ENCODE measurements at regions not wholly inside any gene's neighbourhood (a gene's known extent, or its start where the extent isn't known, plus 50 kb on each side); places are given as distances from the start of the nearest gene placed in this dataset.

GRCh38 chr4:128381748-128382559, 94.3 kb upstream of the PGRMC2 start:
- no peak for DNase-seq (ENCODE audit: low read depth, low spot score)
- in situ Hi-C loops (cut with HindIII; ENCODE audit: low pct_unique_long_range_greater_than_20kb, low sequenced_read_pairs): no loop called here

GRCh38 chr4:128380306-128380705, 92.7 kb upstream of the PGRMC2 start:
- DNase-seq (ENCODE audit: low read depth, low spot score): no peak
- in situ Hi-C loops (cut with HindIII; ENCODE audit: low pct_unique_long_range_greater_than_20kb, low sequenced_read_pairs): no loop called here

- in situ Hi-C loops (cut with HindIII; ENCODE audit: low pct_unique_long_range_greater_than_20kb, low sequenced_read_pairs): no loop called here
- peak; percentile 37 for DNase-seq (ENCODE audit: low read depth, low spot score)
Measured at GRCh38 chr4:128379860-128380259, 92.2 kb upstream of the PGRMC2 start.

- in situ Hi-C loops (cut with HindIII; ENCODE audit: low pct_unique_long_range_greater_than_20kb, low sequenced_read_pairs): no loop called here
- no peak for DNase-seq (ENCODE audit: low read depth, low spot score)
Measured at GRCh38 chr4:128378668-128379067, 91.1 kb upstream of the PGRMC2 start.

- in situ Hi-C loops (cut with HindIII; ENCODE audit: low pct_unique_long_range_greater_than_20kb, low sequenced_read_pairs): no loop called here
Measured at GRCh38 chr4:128376958-128377357, 89.3 kb upstream of the PGRMC2 start.

GRCh38 chr4:128376303-128376702, 88.7 kb upstream of the PGRMC2 start:
- DNase-seq (ENCODE audit: low read depth, low spot score): no peak
- in situ Hi-C loops (cut with HindIII; ENCODE audit: low pct_unique_long_range_greater_than_20kb, low sequenced_read_pairs): no loop called here

More at GRCh38 chr4:128376958-128377357, 89.3 kb upstream of the PGRMC2 start:
- no peak for DNase-seq (ENCODE audit: low read depth, low spot score)

GRCh38 chr4:128373628-128374027, 86.0 kb upstream of the PGRMC2 start:
- in situ Hi-C loops (cut with HindIII; ENCODE audit: low pct_unique_long_range_greater_than_20kb, low sequenced_read_pairs): no loop called here
- no peak for DNase-seq (ENCODE audit: low read depth, low spot score)

- in situ Hi-C loops (cut with HindIII; ENCODE audit: low pct_unique_long_range_greater_than_20kb, low sequenced_read_pairs): no loop called here
- no peak for DNase-seq (ENCODE audit: low read depth, low spot score)
Measured at GRCh38 chr4:128371876-128372275, 84.3 kb upstream of the PGRMC2 start.

GRCh38 chr4:128371001-128371777, 83.6 kb upstream of the PGRMC2 start:
- in situ Hi-C loops (cut with HindIII; ENCODE audit: low pct_unique_long_range_greater_than_20kb, low sequenced_read_pairs): no loop called here
- no peak for DNase-seq (ENCODE audit: low read depth, low spot score)

- DNase-seq (ENCODE audit: low read depth, low spot score): no peak
- in situ Hi-C loops (cut with HindIII; ENCODE audit: low pct_unique_long_range_greater_than_20kb, low sequenced_read_pairs): no loop called here
Measured at GRCh38 chr4:128366212-128366611, 78.6 kb upstream of the PGRMC2 start.

- in situ Hi-C loops (cut with HindIII; ENCODE audit: low pct_unique_long_range_greater_than_20kb, low sequenced_read_pairs): no loop called here
- no peak for DNase-seq (ENCODE audit: low read depth, low spot score)
Measured at GRCh38 chr4:128364565-128364964, 77.0 kb upstream of the PGRMC2 start.

- no peak for DNase-seq (ENCODE audit: low read depth, low spot score)
- in situ Hi-C loops (cut with HindIII; ENCODE audit: low pct_unique_long_range_greater_than_20kb, low sequenced_read_pairs): no loop called here
Measured at GRCh38 chr4:128363966-128364365, 76.4 kb upstream of the PGRMC2 start.

- in situ Hi-C loops (cut with HindIII; ENCODE audit: low pct_unique_long_range_greater_than_20kb, low sequenced_read_pairs): no loop called here
- no peak for DNase-seq (ENCODE audit: low read depth, low spot score)
Measured at GRCh38 chr4:128362760-128363159, 75.1 kb upstream of the PGRMC2 start.

- in situ Hi-C loops (cut with HindIII; ENCODE audit: low pct_unique_long_range_greater_than_20kb, low sequenced_read_pairs): no loop called here
- no peak for DNase-seq (ENCODE audit: low read depth, low spot score)
Measured at GRCh38 chr4:128359422-128359821, 71.8 kb upstream of the PGRMC2 start.

GRCh38 chr4:128358913-128359279, 71.3 kb upstream of the PGRMC2 start:
- in situ Hi-C loops (cut with HindIII; ENCODE audit: low pct_unique_long_range_greater_than_20kb, low sequenced_read_pairs): no loop called here
- no peak for DNase-seq (ENCODE audit: low read depth, low spot score)

GRCh38 chr4:128358231-128358912, 70.8 kb upstream of the PGRMC2 start:
- DNase-seq (ENCODE audit: low read depth, low spot score): no peak

GRCh38 chr4:128357286-128357685, 69.7 kb upstream of the PGRMC2 start:
- in situ Hi-C loops (cut with HindIII; ENCODE audit: low pct_unique_long_range_greater_than_20kb, low sequenced_read_pairs): no loop called here
- DNase-seq (ENCODE audit: low read depth, low spot score): no peak

More at GRCh38 chr4:128358231-128358912, 70.8 kb upstream of the PGRMC2 start:
- in situ Hi-C loops (cut with HindIII; ENCODE audit: low pct_unique_long_range_greater_than_20kb, low sequenced_read_pairs): no loop called here

- in situ Hi-C loops (cut with HindIII; ENCODE audit: low pct_unique_long_range_greater_than_20kb, low sequenced_read_pairs): no loop called here
- no peak for DNase-seq (ENCODE audit: low read depth, low spot score)
Measured at GRCh38 chr4:128355305-128355704, 67.7 kb upstream of the PGRMC2 start.

Data from SK-MEL-5 (cell line).